Motor neuron (in vitro differentiated cells): ENCODE measurements at regions not wholly inside any gene's neighbourhood (a gene's known extent, or its start where the extent isn't known, plus 50 kb on each side); places are given as distances from the start of the nearest gene placed in this dataset.

Experiments used
- ATAC-seq, 8 experiments: fragments of 200-7000 bp; cut with Tn5 transposase; replicated peaks in 6 of 8; 2 replicates each; pipeline ENCODE4 v1.8.0; 2021; ENCODE audit warnings: mild to moderate bottlenecking in 8 of 8, moderate library complexity in 8 of 8
- H3K27ac ChIP-seq, 2 donors: fragments of 250-450 bp; sonication (Bioruptor Pico); 2 replicates each; pipeline ENCODE4 v1.9.0; 2021; ENCODE audit warnings: antibody characterized with exemption in 2 of 2, mild to moderate bottlenecking in 2 of 2, moderate library complexity in 1 of 2
- H3K4me1 ChIP-seq, 2 donors: fragments of 250-450 bp; sonication (Bioruptor Pico); replicated peaks in 1 of 2; 2 replicates each; pipeline ENCODE4 v1.6.1; 2021; ENCODE audit warnings: antibody characterized with exemption in 2 of 2, mild to moderate bottlenecking in 2 of 2, moderate library complexity in 1 of 2
- H3K4me3 ChIP-seq, 5 donors: fragments of 250-450 bp; sonication (Bioruptor Pico); 2 replicates each; pipeline ENCODE4 v1.9.0; 2021; ENCODE audit warnings: antibody characterized with exemption in 5 of 5, mild to moderate bottlenecking in 5 of 5, moderate library complexity in 4 of 5
- WGBS, 10 experiments: fragments of 450-650 bp; shearing (Covaris generic); methylation state at CpG; one replicate each; pipeline ENCODE4 v1.0.0; 2022; 5-methylcytosine and 5-hydroxymethylcytosine counted together
- in situ Hi-C, 9 experiments: fragments of 400-800 bp; cut with MboI; loops; one replicate each; pipeline ENCODE4 v1.15.0; 2021; ENCODE audit warnings: low sequenced_read_pairs in 9 of 9, low pct_unique_long_range_greater_than_20kb in 2 of 9; ENCODE audit not compliant: unreplicated experiment in 9 of 9

DNA sequence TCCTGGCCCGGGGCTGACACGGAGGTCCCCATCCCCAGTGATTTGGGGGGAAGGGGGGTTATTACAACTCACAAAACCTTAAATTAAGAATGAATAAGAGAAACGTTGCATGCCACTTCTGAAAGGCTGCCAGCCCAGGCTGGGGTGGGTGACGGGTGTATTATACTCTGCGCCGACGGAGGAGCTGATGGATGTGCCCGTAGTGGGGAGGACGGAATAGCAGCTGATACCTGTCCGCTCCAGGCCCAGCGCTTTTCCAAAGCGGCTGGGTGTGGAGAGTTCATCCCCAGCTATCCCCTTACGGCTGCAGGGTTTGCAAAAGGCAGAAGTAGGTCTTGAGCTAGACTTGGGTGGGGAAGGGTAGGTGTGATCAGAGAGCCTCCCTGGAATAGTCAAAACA, 63.8 kb upstream of the CASZ1 start:
- Histone ChIP-seq H3K4me1 (peaks cover 56 to 61% of the 10 kb centered on the region in 2 donors), H3K4me3 (no peak overlapping the region), H3K27ac (no peak overlapping the region)
- no peak for ATAC-seq
- in situ Hi-C loops = loop anchor here in 3 of 9 experiments (25.0 kb wide), 1 partner anchor 348 kb away; no protein-coding TSS in a partner anchor
- WGBS, 10 experiments = 0 to 87% (median 33%) methylated on average over 1 to 12 of the region's 13 CpGs; no CpG with 5 or more reads in 3 of the 10 experiments

- Histone ChIP-seq H3K27ac (no peak overlapping the region), H3K4me1 (peaks cover 61 to 66% of the 10 kb centered on the region in 2 donors), H3K4me3 (no peak overlapping the region)
- in situ Hi-C loops = loop anchor here in 3 of 9 experiments (25.0 kb wide), 1 partner anchor 348 kb away; no protein-coding TSS in a partner anchor
- WGBS, 10 experiments = 20 to 100% (median 74%) methylated on average over 1 to 10 of the region's 11 CpGs; no CpG with 5 or more reads in 2 of the 10 experiments
- ATAC-seq = no peak
Measured at GRCh38 chr1:10860682-10861081, 64.2 kb upstream of the CASZ1 start.

- Histone ChIP-seq H3K4me1 (peaks cover 70 to 73% of the 10 kb centered on the region in 2 donors), H3K4me3 (no peak overlapping the region), H3K27ac (peak overlapping the region; percentile 86 to 87)
- WGBS, 10 experiments = 33% methylated on average over 1 of the region's 5 CpGs; no CpG with 5 or more reads in 9 of the 10 experiments
- in situ Hi-C loops = loop anchor here in 3 of 9 experiments (25.0 kb wide), 1 partner anchor 350 kb away; no protein-coding TSS in a partner anchor
- ATAC-seq = peak in 3 of 8 experiments; percentile 2 to 5 (median 4)
Measured at GRCh38 chr1:10861822-10862221, 65.4 kb upstream of the CASZ1 start.

DNA sequence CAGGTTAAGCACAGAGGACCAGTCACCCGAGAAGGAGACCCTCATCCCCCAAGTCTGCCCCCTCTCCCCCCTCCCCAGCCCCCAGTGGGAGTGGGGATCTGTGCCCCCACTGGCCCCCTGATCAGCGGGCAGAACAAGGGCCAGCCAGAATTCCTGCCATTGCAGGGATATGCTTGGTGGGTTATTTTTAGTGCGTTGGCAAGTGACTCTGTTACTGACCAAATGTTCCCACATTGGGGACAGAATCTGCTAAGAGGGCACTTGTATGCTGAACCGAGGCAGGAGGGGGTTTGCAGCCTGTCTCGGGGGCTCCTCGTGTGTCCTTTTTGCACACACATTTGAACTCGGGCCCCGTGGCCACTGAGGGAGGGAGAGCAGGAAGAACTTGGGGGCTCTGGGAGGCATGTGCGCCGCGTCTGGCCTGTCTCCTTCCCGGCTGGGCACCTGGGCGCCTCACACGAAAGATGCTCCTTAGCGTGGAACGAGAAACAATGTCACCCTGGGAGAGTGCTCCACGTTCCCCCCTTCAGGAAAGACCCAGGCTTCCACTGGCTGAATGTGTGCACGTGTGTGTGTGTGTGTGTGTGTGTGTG, 66.4 kb upstream of the CASZ1 start:
- in situ Hi-C loops = loop anchor here in 3 of 9 experiments (25.0 kb wide), 1 partner anchor 351 kb away; no protein-coding TSS in a partner anchor
- peaks cover 73 to 77% of the 10 kb centered on the region in 2 donors for H3K4me1 ChIP-seq
- peak overlapping the region; percentile 86 to 87 for H3K27ac ChIP-seq
- WGBS, 10 experiments = 30 to 80% (median 64%) methylated on average over 2 to 11 of the region's 18 CpGs; no CpG with 5 or more reads in 5 of the 10 experiments
- no peak overlapping the region for H3K4me3 ChIP-seq
- no peak for ATAC-seq

DNA sequence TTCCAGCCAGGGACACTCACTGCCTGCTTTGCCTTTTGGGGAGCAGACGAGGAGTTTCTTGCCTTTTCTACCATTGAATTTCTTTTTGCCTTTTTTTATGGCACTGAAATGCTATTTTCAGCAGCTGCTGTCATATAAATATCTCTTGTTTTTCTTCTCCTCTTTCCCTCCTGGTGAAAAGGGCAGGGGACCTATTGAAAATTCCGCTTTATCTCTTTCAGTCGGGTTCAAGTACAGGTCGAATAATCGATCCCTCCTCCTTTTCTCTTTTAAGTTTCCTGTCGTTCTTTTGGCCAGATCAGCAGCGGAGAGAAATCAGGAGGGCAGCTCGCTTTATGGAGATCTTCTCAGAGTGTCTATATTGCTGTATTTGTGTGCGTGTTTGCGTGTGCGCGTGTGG, 67.4 kb upstream of the CASZ1 start:
- H3K4me1 ChIP-seq = peaks cover 83% of the 10 kb centered on the region in 2 donors
- WGBS, 10 experiments = 0 to 50% (median 14%) methylated on average over 1 to 12 of the region's 12 CpGs
- in situ Hi-C loops = loop anchor here in 3 of 9 experiments (25.0 kb wide), 1 partner anchor 352 kb away; no protein-coding TSS in a partner anchor
- H3K4me3 ChIP-seq = no peak overlapping the region
- H3K27ac ChIP-seq = peak overlapping the region; percentile 78 to 86
- no peak for ATAC-seq

GRCh38 chr1:10864776-10865175, 68.3 kb upstream of the CASZ1 start:
- WGBS, 10 experiments = 7 to 86% (median 40%) methylated on average over 1 to 9 of the region's 9 CpGs; no CpG with 5 or more reads in 1 of the 10 experiments
- ATAC-seq = peak in 1 of 8 experiments; percentile 2
- Histone ChIP-seq H3K4me3 (no peak overlapping the region), H3K27ac (peak overlapping the region; percentile 78 to 86), H3K4me1 (peaks cover 86 to 87% of the 10 kb centered on the region in 2 donors)
- in situ Hi-C loops = loop anchor here in 3 of 9 experiments (25.0 kb wide), 1 partner anchor 352 kb away; no protein-coding TSS in a partner anchor

- 14 to 68% (median 33%) methylated on average over 1 to 11 of the region's 19 CpGs; no CpG with 5 or more reads in 1 of the 10 experiments for WGBS, 10 experiments
- Histone ChIP-seq H3K4me3 (peak overlapping the region in 2 of 5 donors; percentile 34 to 40), H3K27ac (peak overlapping the region; percentile 84 to 88), H3K4me1 (peaks cover 76 to 79% of the 10 kb centered on the region in 2 donors)
- in situ Hi-C loops = loop anchor here in 3 of 9 experiments (25.0 kb wide), 1 partner anchor 353 kb away; no protein-coding TSS in a partner anchor
- peak in 5 of 8 experiments; percentile 4 to 37 (median 20) for ATAC-seq
Measured at GRCh38 chr1:10865518-10866320, 69.3 kb upstream of the CASZ1 start.

- Histone ChIP-seq H3K4me3 (peak overlapping the region; percentile 30 to 49 (median 34)), H3K4me1 (peaks cover 68 to 74% of the 10 kb centered on the region in 2 donors), H3K27ac (peak overlapping the region; percentile 67 to 88)
- in situ Hi-C loops = loop anchor here in 3 of 9 experiments (25.0 kb wide), 1 partner anchor 354 kb away; no protein-coding TSS in a partner anchor
- peak; percentile 55 to 83 (median 60) for ATAC-seq
- 0 to 30% (median 3%) methylated on average over 2 to 9 of the region's 31 CpGs; no CpG with 5 or more reads in 5 of the 10 experiments for WGBS, 10 experiments
Measured at GRCh38 chr1:10866321-10867093, 70.1 kb upstream of the CASZ1 start.

GRCh38 chr1:10867138-10867721, 70.8 kb upstream of the CASZ1 start:
- H3K27ac ChIP-seq = peak overlapping the region; percentile 67 to 88
- peak overlapping the region; percentile 30 to 49 (median 34) for H3K4me3 ChIP-seq
- 13 to 60% (median 18%) methylated on average over 1 to 6 of the region's 54 CpGs; no CpG with 5 or more reads in 6 of the 10 experiments for WGBS, 10 experiments
- peak; percentile 74 to 96 (median 84) for ATAC-seq
- in situ Hi-C loops = loop anchor here in 3 of 9 experiments (25.0 kb wide), 1 partner anchor 355 kb away; no protein-coding TSS in a partner anchor
- peaks cover 61 to 67% of the 10 kb centered on the region in 2 donors for H3K4me1 ChIP-seq

GRCh38 chr1:10867914-10868598, 71.6 kb upstream of the CASZ1 start:
- peak overlapping the region in 1 of 5 donors; percentile 49 for H3K4me3 ChIP-seq

DNA sequence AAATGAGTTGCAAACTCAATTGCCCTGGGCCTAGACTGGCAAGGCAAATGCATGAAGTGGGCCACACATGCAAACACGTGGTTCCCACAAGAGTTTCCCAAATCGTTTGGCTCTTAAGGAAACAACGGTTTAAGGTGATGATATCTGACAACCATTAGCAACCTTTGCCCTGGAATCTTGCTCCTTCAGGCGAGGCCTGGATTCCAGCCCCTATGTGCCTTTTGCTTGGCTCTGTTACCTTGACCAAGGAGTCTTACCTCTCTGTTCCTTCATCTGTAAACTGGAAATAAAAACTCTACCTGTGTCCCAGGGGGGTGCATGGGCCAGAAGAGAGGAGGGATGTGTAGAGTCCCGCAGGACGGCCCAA, 72.1 kb upstream of the CASZ1 start:
- WGBS, 10 experiments = 36 to 94% (median 65%) methylated on average over 1 to 6 of the region's 6 CpGs; no CpG with 5 or more reads in 3 of the 10 experiments
- no peak overlapping the region for H3K4me3 ChIP-seq
- ATAC-seq = no peak
- H3K4me1 ChIP-seq = peaks cover 47 to 53% of the 10 kb centered on the region in 2 donors
- H3K27ac ChIP-seq = no peak overlapping the region
- in situ Hi-C loops = loop anchor here in 3 of 9 experiments (25.0 kb wide), 1 partner anchor 356 kb away; no protein-coding TSS in a partner anchor

More at GRCh38 chr1:10867914-10868598, 71.6 kb upstream of the CASZ1 start:
- in situ Hi-C loops = loop anchor here in 3 of 9 experiments (25.0 kb wide), 1 partner anchor 356 kb away; no protein-coding TSS in a partner anchor
- Histone ChIP-seq H3K4me1 (peaks cover 53 to 59% of the 10 kb centered on the region in 2 donors), H3K27ac (peak overlapping the region; percentile 67 to 88)
- ATAC-seq = peak in 4 of 8 experiments; percentile 9 to 27 (median 14)
- WGBS, 10 experiments = 4 to 100% (median 66%) methylated on average over 1 to 11 of the region's 17 CpGs; no CpG with 5 or more reads in 1 of the 10 experiments
